Fibroblast of the aortic adventitia (primary cell): ENCODE measurements at regions not wholly inside any gene's neighbourhood (a gene's known extent, or its start where the extent isn't known, plus 50 kb on each side); places are given as distances from the start of the nearest gene placed in this dataset.
A peak's percentile ranks its signal among the peaks of the same experiment; 100 is the strongest.

Experiments used
- DNase-seq: peaks from one replicate; pipeline ENCODE4 v3.0.0-alpha.2; 2010; ENCODE audit warnings: low read depth
- H3K4me3 ChIP-seq: 2 replicates; pipeline ENCODE4 v1.5.1; 2011; ENCODE audit warnings: low read depth, mild to moderate bottlenecking, control low read depth, low read length, moderate library complexity
- CTCF ChIP-seq: IDR thresholded peaks from 2 replicates; pipeline ENCODE4 v1.5.1; 2011; ENCODE audit warnings: mild to moderate bottlenecking, low read length, control low read depth, inconsistent platforms; ENCODE audit not compliant: insufficient read depth

DNA sequence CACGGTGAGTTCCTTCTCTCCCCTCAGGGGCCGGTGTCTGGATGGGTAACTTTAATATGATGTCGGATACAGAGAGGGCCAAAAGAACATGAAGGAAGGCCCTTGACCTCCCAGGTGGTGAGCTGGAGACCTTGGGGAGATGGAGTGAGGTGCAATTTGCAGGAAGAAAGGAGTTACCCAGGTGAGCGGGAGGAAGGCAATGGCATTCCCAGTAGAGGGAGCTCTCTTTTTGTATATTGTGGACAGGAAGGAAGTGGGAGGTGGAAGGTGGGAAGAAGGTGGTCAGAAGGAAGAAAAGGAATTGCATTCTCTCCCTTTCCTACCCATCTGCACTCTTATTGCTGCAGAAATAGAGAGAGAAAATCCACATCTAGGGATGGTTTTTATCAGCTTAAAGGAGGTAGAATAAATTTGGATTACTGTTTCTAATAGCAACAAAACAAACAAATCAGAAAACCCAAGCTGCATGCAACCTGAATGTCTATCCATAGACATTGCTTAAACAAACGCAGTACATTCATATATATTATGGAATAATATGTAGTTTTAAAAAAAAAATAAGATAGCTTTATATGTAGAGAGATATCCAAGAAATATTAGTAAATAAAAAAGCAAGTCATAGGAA, 169.0 kb upstream of the TSC22D2 start:
- no peak for DNase-seq
- no peak for TF ChIP-seq CTCF

GRCh38 chr3:150238048-150238802, 169.9 kb upstream of the TSC22D2 start:
- TF ChIP-seq CTCF: no peak
- no peak overlapping the region for H3K4me3 ChIP-seq
- DNase-seq: no peak

More for the DNA sequence above, 169.0 kb upstream of the TSC22D2 start:
- no peak overlapping the region for H3K4me3 ChIP-seq

DNA sequence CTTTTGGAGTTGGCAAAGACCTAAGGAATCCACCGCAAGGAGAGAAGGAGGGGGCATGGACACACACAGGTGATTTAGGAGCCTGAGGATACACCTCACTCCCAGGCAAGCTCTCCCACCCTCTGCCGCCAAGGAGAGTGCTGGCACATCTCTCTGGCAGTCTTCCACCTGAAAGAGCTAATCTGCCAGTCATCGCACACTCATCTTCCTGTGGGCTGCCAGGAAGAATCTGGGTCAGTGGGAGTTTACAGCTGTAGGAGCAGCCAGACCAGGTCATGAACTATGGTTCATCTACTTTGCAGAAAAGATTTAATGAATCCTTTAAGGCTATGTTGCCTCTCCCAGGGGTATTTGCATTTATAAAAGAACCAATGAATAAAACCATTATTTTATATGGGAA, 170.6 kb upstream of the TSC22D2 start:
- peak; percentile 53 for DNase-seq

DNA sequence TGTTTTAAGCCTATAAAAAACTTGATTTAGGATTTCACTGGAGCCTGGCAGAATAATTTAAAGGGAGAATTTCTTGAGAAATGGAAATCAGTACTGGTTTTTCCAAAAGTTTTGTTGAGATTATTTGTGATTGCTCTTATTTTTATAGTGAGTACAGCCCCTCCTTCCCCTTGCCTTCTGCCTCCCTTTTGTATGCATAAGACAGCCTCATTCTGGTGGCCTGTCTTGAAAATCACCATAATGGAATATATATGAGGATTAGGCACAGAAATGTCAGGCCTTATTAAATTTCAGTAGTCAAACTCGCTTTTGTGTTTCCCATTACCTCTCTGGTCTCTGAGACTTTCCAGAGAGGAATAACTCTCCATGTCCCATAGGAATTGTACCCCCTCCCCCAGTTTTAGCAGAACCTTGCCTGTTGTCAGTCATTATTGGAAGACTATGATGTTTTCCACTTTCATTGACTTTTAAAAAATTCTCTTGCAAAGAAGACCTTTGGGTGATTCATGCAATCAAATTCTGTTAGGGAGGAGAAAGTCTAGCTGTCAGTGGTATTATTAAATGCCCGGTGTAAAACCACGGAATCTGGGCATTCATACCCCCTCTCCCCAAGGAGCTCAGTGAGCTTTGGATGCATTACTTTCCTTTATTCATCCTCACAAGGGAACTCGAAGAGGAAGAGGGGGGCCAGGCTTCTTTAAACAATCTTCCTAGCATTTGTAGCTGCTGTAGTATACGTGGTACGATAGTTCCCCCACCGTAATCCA, 171.6 kb upstream of the TSC22D2 start:
- DNase-seq: peak; percentile 70
- no peak for TF ChIP-seq CTCF
- H3K4me3 ChIP-seq: no peak overlapping the region

More for the DNA sequence above, 170.6 kb upstream of the TSC22D2 start:
- TF ChIP-seq CTCF: no peak
- no peak overlapping the region for H3K4me3 ChIP-seq

DNA sequence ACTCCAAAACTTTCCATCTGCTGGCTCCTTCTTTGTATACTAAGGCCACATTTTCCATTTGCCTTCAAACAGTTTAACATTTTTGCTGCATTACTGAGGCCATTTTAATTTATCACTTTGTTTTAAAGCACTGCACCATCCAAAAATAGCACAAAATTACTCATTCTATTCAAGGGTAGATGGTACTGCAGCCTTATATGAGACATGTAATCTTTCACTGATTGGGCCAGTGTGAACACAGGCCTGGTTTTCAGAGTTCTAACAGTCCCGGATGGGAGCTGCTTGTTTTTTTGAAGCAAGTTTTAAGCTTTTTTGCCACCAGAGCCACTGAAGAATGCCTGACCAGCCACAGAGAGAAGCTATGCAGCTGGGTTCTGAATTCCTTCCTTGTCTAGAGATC, 172.3 kb upstream of the TSC22D2 start:
- no peak overlapping the region for H3K4me3 ChIP-seq
- TF ChIP-seq CTCF: no peak
- peak; percentile 94 for DNase-seq

GRCh38 chr3:150232992-150233451, 175.1 kb upstream of the TSC22D2 start:
- H3K4me3 ChIP-seq: no peak overlapping the region
- DNase-seq: peak; percentile 91

More at GRCh38 chr3:150232992-150233451, 175.1 kb upstream of the TSC22D2 start:
- TF ChIP-seq CTCF: no peak
